ENCODE measurements at regions not wholly inside any gene's neighbourhood (a gene's known extent, or its start where the extent isn't known, plus 50 kb on each side); places are given as distances from the start of the nearest gene placed in this dataset.

GRCh38 chr4:124090021-124090420 lies 622.5 kb downstream of the ANKRD50 start:
- no peaks in the 10 kb centered on the region for H3K27me3 ChIP-seq
- no peaks in the 10 kb centered on the region for H3K9me3 ChIP-seq
- no peak overlapping the region for H3K4me3 ChIP-seq
- TF ChIP-seq POLR2A (IDR thresholded peaks at IDR 0.05) = no peak
- no peaks in the 10 kb centered on the region for H3K36me3 ChIP-seq
- no peak overlapping the region for H3K27ac ChIP-seq
- ATAC-seq (ENCODE audit: low FRiP score in 2 of 2) (no peak), DNase-seq (no peak)
- H3K4me1 ChIP-seq = no peaks in the 10 kb centered on the region
- WGBS, 2 donors = 84 to 85% methylated on average over 8 of the region's 8 CpGs

- H3K36me3 ChIP-seq = no peaks in the 10 kb centered on the region
- no peaks in the 10 kb centered on the region for H3K27me3 ChIP-seq
- peak in 1 of 2 donors; percentile 53 for ATAC-seq (ENCODE audit: low FRiP score in 2 of 2)
- no peak overlapping the region for H3K4me3 ChIP-seq
- no peak for DNase-seq
- no peaks in the 10 kb centered on the region for H3K4me1 ChIP-seq
- no peaks in the 10 kb centered on the region for H3K9me3 ChIP-seq
- no peak for TF ChIP-seq CTCF (IDR thresholded peaks at IDR 0.05)
- TF ChIP-seq EP300 (IDR thresholded peaks at IDR 0.05) = no peak
- no peak for TF ChIP-seq POLR2AphosphoS5 (IDR thresholded peaks at IDR 0.05)
- no peak for TF ChIP-seq POLR2A (IDR thresholded peaks at IDR 0.05)
- no peak overlapping the region for H3K27ac ChIP-seq
Observed at GRCh38 chr4:124092101-124092500, 620.4 kb downstream of the ANKRD50 start.

GRCh38 chr4:124092541-124092984 lies 620.0 kb downstream of the ANKRD50 start:
- Histone ChIP-seq H3K4me3 (no peak overlapping the region), H3K27me3 (no peaks in the 10 kb centered on the region), H3K9me3 (no peaks in the 10 kb centered on the region), H3K36me3 (no peaks in the 10 kb centered on the region), H3K27ac (no peak overlapping the region), H3K4me1 (no peaks in the 10 kb centered on the region)
- ATAC-seq (ENCODE audit: low FRiP score in 2 of 2) (peak in 1 of 2 donors; percentile 70), DNase-seq (no peak)
- 61 to 79% methylated on average over 2 of the region's 2 CpGs for WGBS, 2 donors
- TF ChIP-seq EP300 (IDR thresholded peaks at IDR 0.05) = no peak
- no peak for TF ChIP-seq POLR2A (IDR thresholded peaks at IDR 0.05)
- no peak for TF ChIP-seq CTCF (IDR thresholded peaks at IDR 0.05)
- no peak for TF ChIP-seq POLR2AphosphoS5 (IDR thresholded peaks at IDR 0.05)

- DNase-seq (no peak), ATAC-seq (ENCODE audit: low FRiP score in 2 of 2) (no peak)
- WGBS, 2 donors = 66 to 81% methylated on average over 3 of the region's 3 CpGs
- Histone ChIP-seq H3K36me3 (no peaks in the 10 kb centered on the region), H3K4me3 (no peak overlapping the region), H3K27me3 (no peaks in the 10 kb centered on the region), H3K27ac (no peak overlapping the region), H3K9me3 (no peaks in the 10 kb centered on the region), H3K4me1 (no peaks in the 10 kb centered on the region)
- TF ChIP-seq EP300 (IDR thresholded peaks at IDR 0.05) = no peak
- TF ChIP-seq POLR2AphosphoS5 (IDR thresholded peaks at IDR 0.05) = no peak
- no peak for TF ChIP-seq CTCF (IDR thresholded peaks at IDR 0.05)
- no peak for TF ChIP-seq POLR2A (IDR thresholded peaks at IDR 0.05)
Observed at GRCh38 chr4:124095621-124096020, 616.9 kb downstream of the ANKRD50 start.

GRCh38 chr4:124096290-124096689 lies 616.2 kb downstream of the ANKRD50 start:
- ATAC-seq (ENCODE audit: low FRiP score in 2 of 2) (no peak), DNase-seq (no peak)
- TF ChIP-seq EP300 (IDR thresholded peaks at IDR 0.05) = no peak
- TF ChIP-seq POLR2A (IDR thresholded peaks at IDR 0.05) = no peak
- no peak for TF ChIP-seq POLR2AphosphoS5 (IDR thresholded peaks at IDR 0.05)
- TF ChIP-seq CTCF (IDR thresholded peaks at IDR 0.05) = no peak
- no peaks in the 10 kb centered on the region for H3K36me3 ChIP-seq
- H3K4me3 ChIP-seq = no peak overlapping the region
- WGBS, 2 donors = 60 to 74% methylated on average over 1 of the region's 1 CpG
- no peaks in the 10 kb centered on the region for H3K9me3 ChIP-seq
- no peak overlapping the region for H3K27ac ChIP-seq
- H3K4me1 ChIP-seq = no peaks in the 10 kb centered on the region
- no peaks in the 10 kb centered on the region for H3K27me3 ChIP-seq

Data from upper lobe of left lung (tissue), 6 donors.